OCI-LY1 (cell line): ENCODE measurements at regions not wholly inside any gene's neighbourhood (a gene's known extent, or its start where the extent isn't known, plus 50 kb on each side); places are given as distances from the start of the nearest gene placed in this dataset.

ENCODE experiments used
- H2AFZ ChIP-seq: fragments of 200-600 bp; sonication (generic), shearing (Covaris generic); 2 replicates; pipeline ENCODE4 v1.6.0; 2014; ENCODE audit warnings: antibody characterized with exemption, mild to moderate bottlenecking, low read length
- H3F3A ChIP-seq: fragments of 200-600 bp; sonication (generic), shearing (Covaris generic); 2 replicates; pipeline ENCODE4 v1.6.0; 2014; ENCODE audit warnings: mild to moderate bottlenecking, antibody characterized with exemption, low read length, moderate library complexity; ENCODE audit not compliant: insufficient read depth
- H3K27ac ChIP-seq: fragments of 200-600 bp; sonication (generic); 2 replicates; pipeline ENCODE4 v1.5.1; 2014; ENCODE audit warnings: low read length, mixed run types, mild to moderate bottlenecking, low read depth; ENCODE audit not compliant: poor library complexity, severe bottlenecking
- H3K27me3 ChIP-seq: fragments of 200-600 bp; sonication (generic); 2 replicates; pipeline ENCODE4 v1.6.0; 2014; ENCODE audit warnings: antibody characterized with exemption, mild to moderate bottlenecking, low read length, moderate library complexity; ENCODE audit not compliant: insufficient read depth
- H3K36me3 ChIP-seq: fragments of 200-600 bp; sonication (generic); 2 replicates; pipeline ENCODE4 v1.6.1; 2014; ENCODE audit warnings: mild to moderate bottlenecking, antibody characterized with exemption, low read length, moderate library complexity, mixed read lengths; ENCODE audit not compliant: insufficient read depth
- H3K4me1 ChIP-seq: fragments of 200-600 bp; sonication (generic); 2 replicates; pipeline ENCODE4 v1.5.1; 2014; ENCODE audit warnings: mild to moderate bottlenecking, low read length, moderate library complexity; ENCODE audit not compliant: insufficient read depth, severe bottlenecking
- H3K4me2 ChIP-seq: fragments of 200-600 bp; sonication (generic), shearing (Covaris generic); 2 replicates; pipeline ENCODE4 v1.6.1; 2014; ENCODE audit warnings: low read length
- H3K4me3 ChIP-seq: fragments of 200-600 bp; sonication (generic); 2 replicates; pipeline ENCODE4 v1.5.1; 2014; ENCODE audit warnings: low read length, low read depth, mild to moderate bottlenecking, mixed read lengths; ENCODE audit not compliant: poor library complexity, severe bottlenecking
- H3K79me2 ChIP-seq: fragments of 200-600 bp; shearing (Covaris generic); 2 replicates; pipeline ENCODE4 v1.6.1; 2016; ENCODE audit warnings: mixed run types, low read length, mixed read lengths; ENCODE audit not compliant: insufficient read depth
- H3K9ac ChIP-seq: fragments of 200-600 bp; sonication (generic), shearing (Covaris generic); 2 replicates; pipeline ENCODE4 v1.6.1; 2014; ENCODE audit warnings: mild to moderate bottlenecking, low read length, mixed read lengths
- H3K9me2 ChIP-seq: fragments of 200-600 bp; sonication (generic), shearing (Covaris generic); 2 replicates; pipeline ENCODE4 v1.6.1; 2014; ENCODE audit warnings: low read depth, mild to moderate bottlenecking, low read length, mixed read lengths
- H3K9me3 ChIP-seq: fragments of 200-600 bp; shearing (Covaris generic); 2 replicates; pipeline ENCODE4 v1.6.1; 2014; ENCODE audit warnings: low read length, mixed read lengths
- H4K20me1 ChIP-seq: fragments of 200-600 bp; sonication (generic), shearing (Covaris generic); 2 replicates; pipeline ENCODE4 v1.6.0; 2016; ENCODE audit warnings: mild to moderate bottlenecking, low read length; ENCODE audit not compliant: insufficient read depth
- CTCF ChIP-seq: fragments of 200-600 bp; sonication (generic), shearing (Covaris generic); IDR thresholded peaks from 2 replicates; pipeline ENCODE4 v1.5.1; 2017; ENCODE audit warnings: mild to moderate bottlenecking, antibody characterized with exemption, low read length, moderate library complexity, mixed read lengths
- EZH2 ChIP-seq: fragments of 200-600 bp; sonication (generic), shearing (Covaris generic); IDR thresholded peaks from 2 replicates; pipeline ENCODE4 v1.8.0; 2017; ENCODE audit warnings: borderline replicate concordance, mixed run types, mild to moderate bottlenecking, antibody characterized with exemption, low read length, moderate library complexity, mixed read lengths

GRCh38 chr2:66888246-66888645, 453.3 kb downstream of the MEIS1 start:
- no peaks in the 10 kb centered on the region for H3K9me3 ChIP-seq
- H4K20me1 ChIP-seq: no peaks in the 10 kb centered on the region
- no peaks in the 10 kb centered on the region for H3K27me3 ChIP-seq
- H3K9ac ChIP-seq: no peak overlapping the region
- H3F3A ChIP-seq: no peaks in the 10 kb centered on the region
- no peak for TF ChIP-seq EZH2
- TF ChIP-seq CTCF: no peak
- no peak overlapping the region for H2AFZ ChIP-seq
- H3K27ac ChIP-seq: no peak overlapping the region
- H3K4me1 ChIP-seq: no peaks in the 10 kb centered on the region
- no peak overlapping the region for H3K4me3 ChIP-seq
- no peak overlapping the region for H3K4me2 ChIP-seq
- H3K79me2 ChIP-seq: no peaks in the 10 kb centered on the region
- H3K9me2 ChIP-seq: no peaks in the 10 kb centered on the region
- H3K36me3 ChIP-seq: no peaks in the 10 kb centered on the region

- Histone ChIP-seq H3K27me3 (no peaks in the 10 kb centered on the region), H3K4me2 (no peak overlapping the region), H3K79me2 (no peaks in the 10 kb centered on the region), H3K9me3 (no peaks in the 10 kb centered on the region), H3K36me3 (no peaks in the 10 kb centered on the region), H3K4me1 (no peaks in the 10 kb centered on the region), H3K4me3 (no peak overlapping the region), H3K9ac (no peak overlapping the region), H3K9me2 (no peaks in the 10 kb centered on the region), H4K20me1 (no peaks in the 10 kb centered on the region), H3K27ac (no peak overlapping the region), H2AFZ (no peak overlapping the region), H3F3A (no peaks in the 10 kb centered on the region)
- TF ChIP-seq CTCF (no peak), EZH2 (no peak)
These were observed 454.1 kb downstream of the MEIS1 start for GRCh38 chr2:66888791-66889631.

DNA sequence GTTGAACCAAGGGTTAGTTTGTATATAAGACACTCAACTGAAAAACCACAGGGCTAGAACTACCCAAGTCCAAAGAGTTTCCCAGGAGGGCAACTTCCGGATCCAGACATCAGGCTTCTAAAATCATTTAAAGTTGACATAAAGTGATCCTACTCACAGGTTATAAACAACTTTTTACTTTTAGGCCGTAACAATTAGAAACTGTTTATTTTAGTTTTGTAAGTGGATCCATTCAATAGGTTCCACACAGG, 454.6 kb downstream of the MEIS1 start:
- H3K4me1 ChIP-seq: no peaks in the 10 kb centered on the region
- H3K27me3 ChIP-seq: no peaks in the 10 kb centered on the region
- no peak overlapping the region for H3K9ac ChIP-seq
- H3F3A ChIP-seq: no peaks in the 10 kb centered on the region
- no peaks in the 10 kb centered on the region for H3K36me3 ChIP-seq
- H3K4me3 ChIP-seq: no peak overlapping the region
- H4K20me1 ChIP-seq: no peaks in the 10 kb centered on the region
- no peaks in the 10 kb centered on the region for H3K79me2 ChIP-seq
- no peaks in the 10 kb centered on the region for H3K9me3 ChIP-seq
- H3K4me2 ChIP-seq: no peak overlapping the region
- no peak overlapping the region for H2AFZ ChIP-seq
- H3K27ac ChIP-seq: no peak overlapping the region
- H3K9me2 ChIP-seq: no peaks in the 10 kb centered on the region
- TF ChIP-seq EZH2 (no peak), CTCF (no peak)
